Fibroblast of mammary gland (primary cell): ENCODE measurements at regions not wholly inside any gene's neighbourhood (a gene's known extent, or its start where the extent isn't known, plus 50 kb on each side); places are given as distances from the start of the nearest gene placed in this dataset.

Experiments
- DNase-seq: peaks from one replicate; pipeline ENCODE4 v3.0.0-alpha.2; 2010; ENCODE audit warnings: low read depth
- H3K4me3 ChIP-seq: 2 replicates; pipeline ENCODE4 v1.5.1; 2011; ENCODE audit warnings: low read depth, mild to moderate bottlenecking, low read length, moderate library complexity; ENCODE audit not compliant: control insufficient read depth
- CTCF ChIP-seq: conservative IDR thresholded peaks from 2 replicates; pipeline ENCODE4 v1.5.1; 2011; ENCODE audit warnings: low read depth, low read length, inconsistent platforms; ENCODE audit not compliant: control insufficient read depth, insufficient read depth

GRCh38 chr15:92772626-92773244, 117.2 kb upstream of the FAM174B start:
- H3K4me3 ChIP-seq = no peak overlapping the region
- no peak for TF ChIP-seq CTCF

GRCh38 chr15:92773340-92773739, 117.8 kb upstream of the FAM174B start:
- no peak for DNase-seq
- TF ChIP-seq CTCF = no peak

More at GRCh38 chr15:92772626-92773244, 117.2 kb upstream of the FAM174B start:
- DNase-seq = no peak

GRCh38 chr15:92779874-92780273, 120.2 kb upstream of the CHD2 start:
- no peak for TF ChIP-seq CTCF
- H3K4me3 ChIP-seq = no peak overlapping the region
- no peak for DNase-seq

More at GRCh38 chr15:92773340-92773739, 117.8 kb upstream of the FAM174B start:
- no peak overlapping the region for H3K4me3 ChIP-seq

- no peak overlapping the region for H3K4me3 ChIP-seq
- DNase-seq = no peak
- TF ChIP-seq CTCF = no peak
Observed at GRCh38 chr15:92780843-92781242, 119.3 kb upstream of the CHD2 start.

- no peak overlapping the region for H3K4me3 ChIP-seq
- DNase-seq = no peak
- no peak for TF ChIP-seq CTCF
Observed at GRCh38 chr15:92781925-92782453, 118.1 kb upstream of the CHD2 start.

GRCh38 chr15:92787116-92787515, 113.0 kb upstream of the CHD2 start:
- no peak for TF ChIP-seq CTCF
- H3K4me3 ChIP-seq = no peak overlapping the region
- DNase-seq = no peak
